Dendritic cell treated with granulocyte-macrophage colony-stimulating factor and Interleukin-4, amounts not matched to agents 40 ng/mL and 50 ng/mL, for 4 days (primary cell): ENCODE measurements at regions not wholly inside any gene's neighbourhood (a gene's known extent, or its start where the extent isn't known, plus 50 kb on each side); places are given as distances from the start of the nearest gene placed in this dataset.
"Not testable (repeated sequence)": the region's sequence is repeated elsewhere in the genome, so short reads cannot be mapped to it uniquely, and the experiment has no call there.

Source experiments
- H3K27ac Mint-ChIP-seq: one replicate; pipeline ENCODE4 v1.8.0; 2022; ENCODE audit warnings: mild to moderate bottlenecking, mixed read lengths
- H3K27me3 Mint-ChIP-seq: one replicate; pipeline ENCODE4 v1.8.0; 2022; ENCODE audit warnings: mild to moderate bottlenecking, mixed read lengths
- H3K36me3 Mint-ChIP-seq: one replicate; pipeline ENCODE4 v1.8.0; 2022; ENCODE audit warnings: low read depth, mixed read lengths
- H3K4me1 Mint-ChIP-seq: one replicate; pipeline ENCODE4 v1.8.0; 2022; ENCODE audit warnings: low read depth, mixed read lengths
- H3K4me3 Mint-ChIP-seq: one replicate; pipeline ENCODE4 v1.8.0; 2022; ENCODE audit warnings: mild to moderate bottlenecking, moderate library complexity, mixed read lengths
- H3K9me3 Mint-ChIP-seq: one replicate; pipeline ENCODE4 v1.8.0; 2022; ENCODE audit warnings: mixed read lengths
- intact Hi-C: fragments of 100-400 bp; cut with micrococcal nuclease; formaldehyde crosslinking; loops from one replicate; pipeline ENCODE4 v1.15.0; 2022

DNA sequence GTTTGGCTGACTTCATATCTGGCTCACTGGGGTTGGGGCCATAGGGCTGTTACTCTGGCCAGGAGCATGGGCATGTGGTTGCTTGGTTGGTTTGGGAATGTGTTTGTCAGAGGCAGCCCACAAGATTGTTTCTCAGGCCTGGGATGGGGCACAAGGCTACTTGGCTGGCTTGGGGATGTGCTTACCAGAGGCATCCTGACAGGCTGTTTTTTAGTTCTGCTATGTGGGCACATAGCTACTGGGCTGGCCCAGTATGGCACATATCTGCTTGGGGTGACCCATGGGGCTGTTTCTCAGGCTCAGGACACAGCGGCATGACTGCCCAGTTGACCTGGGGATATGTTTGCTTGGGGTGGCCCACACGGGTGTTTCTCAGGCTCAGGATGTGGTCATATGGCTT is 94.6 kb upstream of the PGR start:
- Mint-ChIP-seq H3K9me3 (peaks cover 77% of the 10 kb centered on the region), H3K27me3 (no peaks in the 10 kb centered on the region), H3K27ac (no peak overlapping the region), H3K4me1 (no peaks in the 10 kb centered on the region), H3K36me3 (no peaks in the 10 kb centered on the region), H3K4me3 (no peak overlapping the region)
- intact Hi-C loops = no loop called here

DNA sequence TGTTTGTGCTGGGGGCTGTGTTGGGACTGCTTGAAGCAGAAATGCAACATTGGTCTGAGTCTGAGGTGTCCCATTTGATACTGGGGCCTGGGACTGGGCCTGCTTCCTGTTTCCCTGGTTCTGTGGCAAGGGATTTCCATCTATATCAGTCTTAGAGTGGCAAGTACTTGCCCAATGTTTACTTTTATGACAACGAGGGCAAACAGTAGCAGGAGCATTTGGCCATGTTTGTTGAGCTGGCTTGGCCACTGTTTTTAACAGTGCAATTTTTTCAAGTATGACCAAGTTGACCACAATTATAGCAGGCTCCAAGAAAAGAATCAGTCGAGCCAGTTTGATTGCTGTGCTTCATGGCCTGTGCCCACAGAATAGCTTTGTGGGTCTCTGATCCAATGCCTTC is 88.5 kb upstream of the PGR start:
- H3K4me3 Mint-ChIP-seq, intact Hi-C loops, H3K36me3 Mint-ChIP-seq, H3K27ac Mint-ChIP-seq, H3K27me3 Mint-ChIP-seq, H3K4me1 Mint-ChIP-seq: not testable (repeated sequence)
- peaks cover 58% of the 10 kb centered on the region for H3K9me3 Mint-ChIP-seq

DNA sequence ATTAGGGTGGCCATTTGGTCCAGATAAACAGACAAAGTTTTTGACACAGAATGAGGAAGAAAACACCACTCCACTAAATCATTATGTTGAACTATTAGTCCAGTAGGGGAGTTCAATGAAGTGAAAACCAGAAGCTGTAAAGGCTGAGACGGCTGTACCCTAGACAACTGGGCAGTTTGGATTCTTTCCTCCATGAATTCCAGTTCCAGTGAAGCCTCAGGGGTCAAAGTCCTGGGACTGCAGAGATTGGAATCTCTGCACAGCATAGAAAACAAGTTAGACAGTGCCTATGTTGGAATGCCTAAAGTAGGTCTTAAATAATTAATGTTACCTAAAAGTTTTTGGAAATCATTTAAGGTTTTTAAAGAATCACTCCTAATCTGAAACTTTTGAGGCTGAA is 86.5 kb upstream of the PGR start:
- intact Hi-C loops, H3K27ac Mint-ChIP-seq, H3K36me3 Mint-ChIP-seq, H3K4me3 Mint-ChIP-seq, H3K4me1 Mint-ChIP-seq, H3K27me3 Mint-ChIP-seq: not testable (repeated sequence)
- peaks cover 68% of the 10 kb centered on the region for H3K9me3 Mint-ChIP-seq

DNA sequence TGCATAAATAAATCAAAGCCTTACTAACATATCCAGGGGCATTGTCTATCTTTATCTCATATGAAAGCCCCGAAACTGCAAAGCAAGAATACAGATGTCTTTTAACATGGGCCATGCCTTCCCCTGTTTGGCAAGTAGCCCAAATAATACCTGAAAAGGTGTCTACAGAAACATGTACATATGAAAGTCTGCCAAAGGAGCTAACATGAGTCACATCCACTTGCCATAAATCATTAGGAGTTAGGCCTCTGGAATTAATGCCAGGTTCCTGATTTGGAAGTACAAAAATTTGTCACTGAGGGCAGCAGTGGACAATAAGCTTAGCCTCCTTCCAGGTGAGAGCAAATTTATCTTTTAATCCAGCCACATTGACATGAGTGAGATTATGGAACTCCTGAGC is 85.5 kb upstream of the PGR start:
- Mint-ChIP-seq H3K36me3 (no peaks in the 10 kb centered on the region), H3K4me1 (no peaks in the 10 kb centered on the region), H3K9me3 (peaks cover 71% of the 10 kb centered on the region), H3K27me3 (no peaks in the 10 kb centered on the region), H3K4me3 (no peak overlapping the region), H3K27ac (no peak overlapping the region)
- intact Hi-C loops = no loop called here

DNA sequence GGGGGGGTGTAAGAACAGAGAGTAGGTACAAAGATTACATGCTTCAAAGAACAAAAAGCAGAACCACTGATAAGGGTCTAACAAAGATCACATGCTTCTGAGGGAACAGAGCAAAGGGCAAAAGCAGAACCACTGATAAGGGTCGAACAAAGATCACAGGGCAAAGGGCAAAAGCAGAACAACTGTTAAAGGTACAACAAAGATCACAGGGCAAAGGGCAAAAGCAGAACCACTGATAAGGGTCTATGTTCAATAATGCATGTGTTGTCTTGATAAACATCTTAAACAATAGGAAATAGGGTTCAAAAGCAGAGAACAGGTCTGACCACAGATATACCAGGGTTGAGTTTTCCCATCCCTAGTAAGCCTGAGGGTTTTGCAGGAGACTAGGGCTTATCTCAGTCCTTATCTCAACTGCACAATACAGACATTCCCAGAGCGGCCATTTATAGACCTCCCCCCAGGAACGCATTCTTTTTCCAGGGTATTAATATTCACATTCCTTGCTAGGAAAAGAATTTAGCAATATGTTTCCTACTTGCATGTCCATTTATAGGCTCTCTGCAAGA is 81.9 kb upstream of the PGR start:
- intact Hi-C loops = no loop called here
- Mint-ChIP-seq H3K9me3 (peaks cover 77% of the 10 kb centered on the region), H3K27me3 (no peaks in the 10 kb centered on the region), H3K4me3 (no peak overlapping the region), H3K4me1 (no peaks in the 10 kb centered on the region), H3K36me3 (no peaks in the 10 kb centered on the region), H3K27ac (no peak overlapping the region)

DNA sequence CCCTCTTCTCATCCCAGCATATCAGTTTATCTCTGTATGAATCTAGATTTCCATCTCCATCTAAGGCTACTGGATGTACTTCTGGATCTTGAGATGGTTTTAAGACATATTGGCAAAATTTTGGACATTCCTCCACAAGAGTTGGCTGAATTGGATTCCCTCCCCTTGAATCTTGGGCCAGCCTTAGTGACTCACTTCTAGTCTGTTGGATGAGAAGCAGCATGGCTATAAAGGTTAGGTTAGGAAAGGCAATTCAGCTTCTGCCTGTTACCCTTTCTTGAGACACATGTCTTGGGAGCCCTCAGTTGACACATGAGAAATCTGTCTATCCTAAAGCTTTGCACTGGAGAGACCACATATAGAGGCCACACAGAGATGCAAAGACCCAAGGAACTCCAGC is 73.0 kb upstream of the PGR start:
- Mint-ChIP-seq H3K4me1 (no peaks in the 10 kb centered on the region), H3K36me3 (no peaks in the 10 kb centered on the region)
- intact Hi-C loops = no loop called here

DNA sequence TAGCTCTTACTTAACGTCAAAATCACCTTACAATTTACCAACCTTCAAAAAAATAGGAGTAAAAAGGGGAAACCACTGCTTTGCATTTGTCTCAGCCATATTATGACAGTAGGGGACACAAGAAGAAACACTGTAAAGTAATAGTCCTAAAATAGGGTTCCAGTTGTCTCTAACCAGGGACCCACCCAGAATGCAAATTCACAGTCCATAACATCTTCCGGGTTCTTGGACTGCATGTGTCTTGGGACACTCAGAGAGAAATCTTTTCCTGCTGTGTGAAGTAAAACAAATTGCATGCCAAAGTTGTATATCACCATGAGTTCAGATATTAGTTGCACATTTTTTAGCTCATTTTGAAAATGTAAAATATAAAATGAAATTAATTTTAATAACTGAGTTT is 69.8 kb upstream of the PGR start:
- no peaks in the 10 kb centered on the region for H3K9me3 Mint-ChIP-seq
- no peak overlapping the region for H3K4me3 Mint-ChIP-seq
- no peak overlapping the region for H3K27ac Mint-ChIP-seq
- no peaks in the 10 kb centered on the region for H3K4me1 Mint-ChIP-seq
- intact Hi-C loops = no loop called here
- no peaks in the 10 kb centered on the region for H3K36me3 Mint-ChIP-seq
- no peaks in the 10 kb centered on the region for H3K27me3 Mint-ChIP-seq

More for the DNA sequence above, 73.0 kb upstream of the PGR start:
- Mint-ChIP-seq H3K27ac (no peak overlapping the region), H3K9me3 (peaks cover 8% of the 10 kb centered on the region), H3K27me3 (no peaks in the 10 kb centered on the region), H3K4me3 (no peak overlapping the region)

DNA sequence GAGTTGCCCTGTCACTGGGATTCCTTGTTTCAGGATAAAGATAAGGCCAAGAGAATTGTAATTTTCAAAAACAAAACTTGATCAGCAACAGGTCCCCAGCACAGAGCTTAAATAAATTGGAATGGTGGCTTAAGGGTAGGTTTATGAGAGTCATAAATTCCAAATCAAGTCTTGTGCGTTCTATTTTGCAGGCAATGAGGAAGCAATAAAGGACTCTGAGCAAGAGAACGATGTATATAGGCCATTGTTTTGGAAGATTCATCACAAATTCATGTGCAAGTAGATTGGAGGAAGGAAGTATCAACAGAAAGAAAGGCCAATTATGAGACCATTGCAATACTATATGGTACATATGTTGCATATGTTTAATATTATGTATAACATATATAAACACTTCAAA is 65.7 kb upstream of the PGR start:
- Mint-ChIP-seq H3K27me3 (no peaks in the 10 kb centered on the region), H3K4me1 (no peaks in the 10 kb centered on the region), H3K36me3 (no peaks in the 10 kb centered on the region), H3K27ac (no peak overlapping the region), H3K4me3 (no peak overlapping the region), H3K9me3 (peaks cover 23% of the 10 kb centered on the region)
- intact Hi-C loops = no loop called here

DNA sequence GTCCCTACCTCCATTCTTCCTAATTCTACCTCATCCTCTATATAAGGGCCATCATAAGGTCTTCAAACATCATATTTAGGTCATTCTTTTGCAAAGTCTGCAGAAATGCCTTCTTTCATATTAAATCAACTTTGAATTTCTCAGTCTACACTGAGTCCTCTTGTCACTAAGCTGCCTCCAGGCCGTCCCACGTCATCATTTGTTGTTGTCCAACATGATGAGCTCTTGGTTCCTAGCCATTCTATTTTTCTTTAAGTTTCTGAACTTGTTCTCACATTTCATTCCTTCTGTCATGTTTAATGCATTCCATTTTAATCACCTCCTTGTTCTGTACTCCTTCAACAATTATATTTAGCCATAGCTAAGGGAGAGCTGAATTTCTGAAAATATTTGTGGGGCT is 59.2 kb upstream of the PGR start:
- no peaks in the 10 kb centered on the region for H3K27me3 Mint-ChIP-seq
- H3K4me3 Mint-ChIP-seq = no peak overlapping the region
- no peak overlapping the region for H3K27ac Mint-ChIP-seq
- peaks cover 25% of the 10 kb centered on the region for H3K9me3 Mint-ChIP-seq
- no peaks in the 10 kb centered on the region for H3K4me1 Mint-ChIP-seq
- H3K36me3 Mint-ChIP-seq = no peaks in the 10 kb centered on the region
- intact Hi-C loops = no loop called here

DNA sequence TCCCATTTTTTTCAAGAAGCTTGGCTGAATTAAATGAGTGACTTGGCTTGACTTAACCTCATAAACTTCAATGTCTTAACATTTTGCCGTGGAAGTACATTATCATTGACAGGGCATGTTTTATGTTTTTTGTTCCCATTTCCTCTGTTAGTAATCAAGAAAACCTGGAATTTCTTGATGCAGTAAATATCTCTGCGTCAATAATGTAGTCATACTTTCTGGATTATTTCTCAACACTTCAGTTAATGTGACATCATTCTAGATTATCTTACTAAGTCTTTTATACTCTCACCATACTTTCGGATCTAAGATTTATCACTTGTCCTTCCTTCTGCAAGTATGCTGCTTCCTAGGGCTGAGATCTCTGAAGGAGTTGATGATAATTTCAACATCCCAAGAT is 58.6 kb upstream of the PGR start:
- no peaks in the 10 kb centered on the region for H3K36me3 Mint-ChIP-seq
- peaks cover 19% of the 10 kb centered on the region for H3K9me3 Mint-ChIP-seq
- H3K27me3 Mint-ChIP-seq = no peaks in the 10 kb centered on the region
- H3K4me1 Mint-ChIP-seq = no peaks in the 10 kb centered on the region
- H3K4me3 Mint-ChIP-seq = no peak overlapping the region
- intact Hi-C loops = no loop called here
- H3K27ac Mint-ChIP-seq = no peak overlapping the region

DNA sequence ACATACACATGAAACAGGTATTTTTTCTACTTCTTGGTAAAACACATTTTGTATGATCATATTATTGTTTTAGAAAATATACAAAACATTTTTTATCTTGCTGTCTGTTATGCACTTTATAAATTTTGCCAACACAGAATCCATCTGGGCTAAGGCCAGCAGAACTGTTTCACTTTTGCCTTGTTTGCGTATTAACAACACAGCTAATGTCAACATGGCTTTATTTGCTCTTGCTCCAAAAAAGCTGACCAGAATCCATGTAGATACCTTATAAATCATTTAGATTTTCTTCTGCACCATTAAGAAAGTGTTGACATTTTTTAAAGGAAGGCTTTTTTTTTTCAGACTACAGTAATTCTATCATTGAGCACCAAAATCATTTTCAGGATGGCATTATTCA is 58.1 kb upstream of the PGR start:
- H3K4me3 Mint-ChIP-seq = no peak overlapping the region
- no peak overlapping the region for H3K27ac Mint-ChIP-seq
- H3K4me1 Mint-ChIP-seq = no peaks in the 10 kb centered on the region
- intact Hi-C loops = no loop called here
- H3K9me3 Mint-ChIP-seq = peaks cover 18% of the 10 kb centered on the region
- H3K36me3 Mint-ChIP-seq = no peaks in the 10 kb centered on the region
- no peaks in the 10 kb centered on the region for H3K27me3 Mint-ChIP-seq

DNA sequence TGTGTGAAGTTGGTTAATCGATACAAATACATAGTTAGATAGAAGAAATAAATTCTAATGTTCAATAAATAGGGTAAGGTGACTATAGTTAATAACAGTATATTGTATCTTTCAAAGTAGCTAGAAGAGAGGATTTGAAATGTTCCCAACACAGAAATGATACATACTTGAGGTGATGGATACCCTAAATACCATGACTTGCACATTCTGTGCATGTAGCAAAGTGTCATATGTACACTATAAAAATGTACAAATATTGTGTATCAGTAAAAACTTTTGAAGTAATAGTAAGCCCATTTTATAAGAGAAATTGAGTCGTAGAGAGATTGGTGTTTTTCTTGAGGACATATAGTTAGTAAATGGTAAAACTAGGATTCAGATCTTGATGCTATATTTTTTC is 56.4 kb upstream of the PGR start:
- H3K9me3 Mint-ChIP-seq = peaks cover 10% of the 10 kb centered on the region
- intact Hi-C loops = no loop called here
- H3K36me3 Mint-ChIP-seq = no peaks in the 10 kb centered on the region
- H3K4me3 Mint-ChIP-seq = no peak overlapping the region
- no peaks in the 10 kb centered on the region for H3K4me1 Mint-ChIP-seq
- H3K27ac Mint-ChIP-seq = no peak overlapping the region
- no peaks in the 10 kb centered on the region for H3K27me3 Mint-ChIP-seq

DNA sequence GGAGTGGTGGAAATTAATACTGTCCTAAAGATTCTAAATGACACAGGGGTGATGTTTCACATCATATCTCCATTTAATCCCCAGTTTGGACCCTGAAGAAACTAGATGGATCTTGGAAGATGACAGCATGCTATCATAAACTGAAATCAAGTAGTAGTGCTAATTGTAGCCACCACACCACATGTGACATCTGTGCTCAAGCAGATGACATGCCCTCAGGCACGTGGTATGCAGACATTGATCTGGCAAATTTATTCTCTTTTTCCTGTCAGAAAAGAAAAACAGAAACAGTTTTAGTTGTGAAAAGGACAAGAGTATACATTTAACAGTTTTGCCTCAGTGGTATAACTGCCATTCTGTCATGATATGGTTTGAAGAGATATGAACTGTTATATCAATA is 52.9 kb upstream of the PGR start:
- Mint-ChIP-seq H3K4me3 (no peak overlapping the region), H3K36me3 (no peaks in the 10 kb centered on the region), H3K9me3 (no peaks in the 10 kb centered on the region), H3K4me1 (no peaks in the 10 kb centered on the region), H3K27me3 (no peaks in the 10 kb centered on the region), H3K27ac (no peak overlapping the region)
- intact Hi-C loops = no loop called here

DNA sequence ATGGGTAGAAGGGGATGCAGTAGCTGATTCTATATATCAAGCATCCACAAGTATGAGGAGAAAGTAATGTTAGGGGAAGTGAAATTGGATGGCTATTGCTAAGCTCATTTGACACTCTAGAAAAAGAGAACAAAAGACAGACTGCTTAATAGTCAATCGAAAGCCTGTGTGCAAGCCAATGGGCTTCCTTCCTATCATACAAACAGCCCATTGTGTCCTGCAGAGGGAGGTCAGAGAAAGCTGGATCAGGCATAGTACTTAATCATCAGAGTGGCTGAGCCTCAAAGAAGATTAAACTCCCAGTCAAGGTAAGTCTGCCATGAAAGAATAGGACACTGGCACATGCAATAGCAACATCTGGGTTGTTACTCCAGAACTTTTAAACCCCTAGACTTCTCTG is 50.9 kb upstream of the PGR start:
- Mint-ChIP-seq H3K9me3 (no peaks in the 10 kb centered on the region), H3K27ac (no peak overlapping the region), H3K36me3 (no peaks in the 10 kb centered on the region), H3K4me3 (no peak overlapping the region), H3K4me1 (no peaks in the 10 kb centered on the region), H3K27me3 (no peaks in the 10 kb centered on the region)
- intact Hi-C loops = no loop called here
